SK-MEL-5 (cell line): ENCODE measurements at regions not wholly inside any gene's neighbourhood (a gene's known extent, or its start where the extent isn't known, plus 50 kb on each side); places are given as distances from the start of the nearest gene placed in this dataset.

Experiments used
- DNase-seq: peaks from one replicate; pipeline ENCODE4 v3.0.0-alpha.2; 2016; ENCODE audit warnings: low read depth, low spot score
- in situ Hi-C: cut with HindIII; loops from 2 replicates; pipeline ENCODE4 v1.10.0; 2016; ENCODE audit warnings: low sequenced_read_pairs, high pct_unique_total_duplicates, low pct_unique_long_range_greater_than_20kb
- small RNA-seq, 2 experiments: library from RNA; depleted of rRNA; stranded (forward); fragments of <200 nt; gene quantifications; one replicate each; pipeline ENCODE3, GENCODE V24; 2014

- in situ Hi-C loops: no loop called here
- no peak for DNase-seq
Observed at GRCh38 chr1:164926107-164926506, 367.1 kb downstream of the PBX1 start.

GRCh38 chr1:164922585-164922984, 363.6 kb downstream of the PBX1 start:
- in situ Hi-C loops: no loop called here
- no peak for DNase-seq

GRCh38 chr1:164921493-164921892, 362.5 kb downstream of the PBX1 start:
- in situ Hi-C loops: no loop called here

GRCh38 chr1:164918140-164918539, 359.2 kb downstream of the PBX1 start:
- in situ Hi-C loops: no loop called here
- DNase-seq: no peak

More at GRCh38 chr1:164921493-164921892, 362.5 kb downstream of the PBX1 start:
- no peak for DNase-seq

GRCh38 chr1:164914208-164914607, 355.2 kb downstream of the PBX1 start:
- in situ Hi-C loops: no loop called here
- DNase-seq: peak; percentile 22

GRCh38 chr1:164912290-164912689, 353.3 kb downstream of the PBX1 start:
- no peak for DNase-seq
- in situ Hi-C loops: no loop called here

GRCh38 chr1:164910671-164911070, 351.7 kb downstream of the PBX1 start:
- DNase-seq: no peak
- in situ Hi-C loops: no loop called here

- DNase-seq: no peak
- in situ Hi-C loops: no loop called here
Observed at GRCh38 chr1:164907666-164908065, 348.7 kb downstream of the PBX1 start.

- no peak for DNase-seq
Observed at GRCh38 chr1:164905869-164906268, 346.9 kb downstream of the PBX1 start.

GRCh38 chr1:164902491-164902890, 343.5 kb downstream of the PBX1 start:
- in situ Hi-C loops: no loop called here
- DNase-seq: no peak

More at GRCh38 chr1:164905869-164906268, 346.9 kb downstream of the PBX1 start:
- in situ Hi-C loops: no loop called here

Small RNA genes lying in the stretch of these regions (small RNA-seq; reads per million reads assigned to genes)
- 0 reads per million in 2 experiments for gene RNU6-755P
